ENCODE measurements at regions not wholly inside any gene's neighbourhood (a gene's known extent, or its start where the extent isn't known, plus 50 kb on each side); places are given as distances from the start of the nearest gene placed in this dataset.

- DNase-seq: no peak
- POLR2A ChIA-PET: no interaction called here
- Histone ChIP-seq H3K27ac (ENCODE audit: insufficient read depth in 1 of 2, low read depth in 1 of 2, low read length in 2 of 2, poor library complexity in 1 of 2, severe bottlenecking in 2 of 2) (no peak overlapping the region), H3K27me3 (replicated peaks in 2 of 5; ENCODE audit: control insufficient read depth in 4 of 5, insufficient read depth in 5 of 5, low read length in 4 of 5) (no peaks in the 10 kb centered on the region), H3K4me1 (ENCODE audit: control extremely low read depth in 1 of 4, control insufficient read depth in 4 of 4, insufficient read depth in 4 of 4, low read length in 3 of 4) (peaks cover 0 to 6% (median 0%) of the 10 kb centered on the region in 4 experiments), H3K36me3 (ENCODE audit: control insufficient read depth in 4 of 4, insufficient read depth in 4 of 4, low read length in 3 of 4) (no peaks in the 10 kb centered on the region), H3K9me3 (ENCODE audit: control extremely low read depth in 1 of 5, control insufficient read depth in 4 of 5, insufficient read depth in 2 of 5, low read depth in 1 of 5, low read length in 4 of 5) (peaks cover 0 to 4% (median 3%) of the 10 kb centered on the region in 5 experiments), H3K4me3 (ENCODE audit: control insufficient read depth in 1 of 7, extremely low read depth in 1 of 7, insufficient read depth in 4 of 7, low read depth in 2 of 7, low read length in 6 of 7) (no peak overlapping the region)
- CTCF ChIA-PET: interaction anchor here (0.6 to 1.0 kb wide), 2 partner anchors 12 to 364 kb away, joined by 3 to 4 read pairs; no protein-coding TSS in a partner anchor
- WGBS (ENCODE audit: insufficient coverage): no CpG with 5 or more reads among the region's 3 CpGs
Observed at GRCh38 chr2:12302140-12302539, 414.6 kb upstream of the TRIB2 start.

- peaks cover 0 to 4% (median 3%) of the 10 kb centered on the region in 5 experiments for H3K9me3 ChIP-seq (ENCODE audit: control extremely low read depth in 1 of 5, control insufficient read depth in 4 of 5, insufficient read depth in 2 of 5, low read depth in 1 of 5, low read length in 4 of 5)
- H3K27ac ChIP-seq (ENCODE audit: insufficient read depth in 1 of 2, low read depth in 1 of 2, low read length in 2 of 2, poor library complexity in 1 of 2, severe bottlenecking in 2 of 2): no peak overlapping the region
- ChIA-PET POLR2A (no interaction called here), CTCF (no interaction called here)
- peaks cover 0 to 6% (median 0%) of the 10 kb centered on the region in 4 experiments for H3K4me1 ChIP-seq (ENCODE audit: control extremely low read depth in 1 of 4, control insufficient read depth in 4 of 4, insufficient read depth in 4 of 4, low read length in 3 of 4)
- H3K27me3 ChIP-seq (replicated peaks in 2 of 5; ENCODE audit: control insufficient read depth in 4 of 5, insufficient read depth in 5 of 5, low read length in 4 of 5): no peaks in the 10 kb centered on the region
- no peak overlapping the region for H3K4me3 ChIP-seq (ENCODE audit: control insufficient read depth in 1 of 7, extremely low read depth in 1 of 7, insufficient read depth in 4 of 7, low read depth in 2 of 7, low read length in 6 of 7)
- H3K36me3 ChIP-seq (ENCODE audit: control insufficient read depth in 4 of 4, insufficient read depth in 4 of 4, low read length in 3 of 4): no peaks in the 10 kb centered on the region
- WGBS (ENCODE audit: insufficient coverage): 100% methylated on average over 1 of the region's 3 CpGs
- DNase-seq: no peak
Observed at GRCh38 chr2:12302691-12303090, 414.0 kb upstream of the TRIB2 start.

- Histone ChIP-seq H3K36me3 (ENCODE audit: control insufficient read depth in 4 of 4, insufficient read depth in 4 of 4, low read length in 3 of 4) (no peaks in the 10 kb centered on the region), H3K4me3 (ENCODE audit: control insufficient read depth in 1 of 7, extremely low read depth in 1 of 7, insufficient read depth in 4 of 7, low read depth in 2 of 7, low read length in 6 of 7) (no peak overlapping the region), H3K9me3 (ENCODE audit: control extremely low read depth in 1 of 5, control insufficient read depth in 4 of 5, insufficient read depth in 2 of 5, low read depth in 1 of 5, low read length in 4 of 5) (peaks cover 0 to 4% (median 3%) of the 10 kb centered on the region in 5 experiments), H3K4me1 (ENCODE audit: control extremely low read depth in 1 of 4, control insufficient read depth in 4 of 4, insufficient read depth in 4 of 4, low read length in 3 of 4) (peaks cover 0 to 6% (median 0%) of the 10 kb centered on the region in 4 experiments), H3K27me3 (replicated peaks in 2 of 5; ENCODE audit: control insufficient read depth in 4 of 5, insufficient read depth in 5 of 5, low read length in 4 of 5) (no peaks in the 10 kb centered on the region), H3K27ac (ENCODE audit: insufficient read depth in 1 of 2, low read depth in 1 of 2, low read length in 2 of 2, poor library complexity in 1 of 2, severe bottlenecking in 2 of 2) (no peak overlapping the region)
- ChIA-PET CTCF (no interaction called here), POLR2A (interaction anchor here (0.7 kb wide), 1 partner anchor 550 kb away, joined by 3 read pairs; no protein-coding TSS in a partner anchor)
- DNase-seq: peak in 2 of 3 donors; percentile 5 to 19
- 84% methylated on average over 6 of the region's 7 CpGs for WGBS (ENCODE audit: insufficient coverage)
Observed at GRCh38 chr2:12303181-12304030, 413.3 kb upstream of the TRIB2 start.

GRCh38 chr2:12304564-12305171, 412.1 kb upstream of the TRIB2 start:
- POLR2A ChIA-PET: no interaction called here
- CTCF ChIA-PET: no interaction called here
- WGBS (ENCODE audit: insufficient coverage): 85% methylated on average over 2 of the region's 2 CpGs
- Histone ChIP-seq H3K4me1 (ENCODE audit: control extremely low read depth in 1 of 4, control insufficient read depth in 4 of 4, insufficient read depth in 4 of 4, low read length in 3 of 4) (peaks cover 0 to 6% (median 0%) of the 10 kb centered on the region in 4 experiments), H3K4me3 (ENCODE audit: control insufficient read depth in 1 of 7, extremely low read depth in 1 of 7, insufficient read depth in 4 of 7, low read depth in 2 of 7, low read length in 6 of 7) (no peak overlapping the region), H3K27ac (ENCODE audit: insufficient read depth in 1 of 2, low read depth in 1 of 2, low read length in 2 of 2, poor library complexity in 1 of 2, severe bottlenecking in 2 of 2) (no peak overlapping the region), H3K9me3 (ENCODE audit: control extremely low read depth in 1 of 5, control insufficient read depth in 4 of 5, insufficient read depth in 2 of 5, low read depth in 1 of 5, low read length in 4 of 5) (peaks cover 0 to 1% (median 0%) of the 10 kb centered on the region in 5 experiments), H3K36me3 (ENCODE audit: control insufficient read depth in 4 of 4, insufficient read depth in 4 of 4, low read length in 3 of 4) (no peaks in the 10 kb centered on the region), H3K27me3 (replicated peaks in 2 of 5; ENCODE audit: control insufficient read depth in 4 of 5, insufficient read depth in 5 of 5, low read length in 4 of 5) (no peaks in the 10 kb centered on the region)
- DNase-seq: no peak

- Histone ChIP-seq H3K9me3 (ENCODE audit: control extremely low read depth in 1 of 5, control insufficient read depth in 4 of 5, insufficient read depth in 2 of 5, low read depth in 1 of 5, low read length in 4 of 5) (peaks cover 0 to 1% (median 0%) of the 10 kb centered on the region in 5 experiments), H3K27me3 (replicated peaks in 2 of 5; ENCODE audit: control insufficient read depth in 4 of 5, insufficient read depth in 5 of 5, low read length in 4 of 5) (no peaks in the 10 kb centered on the region), H3K4me3 (ENCODE audit: control insufficient read depth in 1 of 7, extremely low read depth in 1 of 7, insufficient read depth in 4 of 7, low read depth in 2 of 7, low read length in 6 of 7) (no peak overlapping the region), H3K27ac (ENCODE audit: insufficient read depth in 1 of 2, low read depth in 1 of 2, low read length in 2 of 2, poor library complexity in 1 of 2, severe bottlenecking in 2 of 2) (no peak overlapping the region), H3K4me1 (ENCODE audit: control extremely low read depth in 1 of 4, control insufficient read depth in 4 of 4, insufficient read depth in 4 of 4, low read length in 3 of 4) (peaks cover 0 to 6% (median 0%) of the 10 kb centered on the region in 4 experiments), H3K36me3 (ENCODE audit: control insufficient read depth in 4 of 4, insufficient read depth in 4 of 4, low read length in 3 of 4) (no peaks in the 10 kb centered on the region)
- no CpG with 5 or more reads among the region's 2 CpGs for WGBS (ENCODE audit: insufficient coverage)
- ChIA-PET POLR2A (no interaction called here), CTCF (no interaction called here)
- no peak for DNase-seq
Observed at GRCh38 chr2:12305931-12306330, 410.8 kb upstream of the TRIB2 start.

- no peak for DNase-seq
Observed at GRCh38 chr2:12310399-12310798, 406.3 kb upstream of the TRIB2 start.

More at GRCh38 chr2:12310399-12310798, 406.3 kb upstream of the TRIB2 start:
- Histone ChIP-seq H3K4me1 (ENCODE audit: control extremely low read depth in 1 of 4, control insufficient read depth in 4 of 4, insufficient read depth in 4 of 4, low read length in 3 of 4) (no peaks in the 10 kb centered on the region), H3K4me3 (ENCODE audit: control insufficient read depth in 1 of 7, extremely low read depth in 1 of 7, insufficient read depth in 4 of 7, low read depth in 2 of 7, low read length in 6 of 7) (no peak overlapping the region), H3K9me3 (ENCODE audit: control extremely low read depth in 1 of 5, control insufficient read depth in 4 of 5, insufficient read depth in 2 of 5, low read depth in 1 of 5, low read length in 4 of 5) (peaks cover 0 to 1% (median 0%) of the 10 kb centered on the region in 5 experiments), H3K27me3 (replicated peaks in 2 of 5; ENCODE audit: control insufficient read depth in 4 of 5, insufficient read depth in 5 of 5, low read length in 4 of 5) (no peaks in the 10 kb centered on the region), H3K27ac (ENCODE audit: insufficient read depth in 1 of 2, low read depth in 1 of 2, low read length in 2 of 2, poor library complexity in 1 of 2, severe bottlenecking in 2 of 2) (no peak overlapping the region), H3K36me3 (ENCODE audit: control insufficient read depth in 4 of 4, insufficient read depth in 4 of 4, low read length in 3 of 4) (no peaks in the 10 kb centered on the region)
- ChIA-PET POLR2A (no interaction called here), CTCF (no interaction called here)

Data from common myeloid progenitor, CD34-positive (primary cell).